Urothelium cell line (cell line): ENCODE measurements at regions not wholly inside any gene's neighbourhood (a gene's known extent, or its start where the extent isn't known, plus 50 kb on each side); places are given as distances from the start of the nearest gene placed in this dataset.
A peak's percentile ranks its signal among the peaks of the same experiment; 100 is the strongest.

ENCODE experiments used
- DNase-seq: peaks from one replicate; pipeline ENCODE4 v3.0.0; 2011; ENCODE audit warnings: low spot score, mixed read lengths
- FAIRE-seq: peaks from 2 replicates; lab custom pipeline; 2011; peaks lifted over from hg19 to GRCh38; lab: Jason Lieb, UNC

DNA sequence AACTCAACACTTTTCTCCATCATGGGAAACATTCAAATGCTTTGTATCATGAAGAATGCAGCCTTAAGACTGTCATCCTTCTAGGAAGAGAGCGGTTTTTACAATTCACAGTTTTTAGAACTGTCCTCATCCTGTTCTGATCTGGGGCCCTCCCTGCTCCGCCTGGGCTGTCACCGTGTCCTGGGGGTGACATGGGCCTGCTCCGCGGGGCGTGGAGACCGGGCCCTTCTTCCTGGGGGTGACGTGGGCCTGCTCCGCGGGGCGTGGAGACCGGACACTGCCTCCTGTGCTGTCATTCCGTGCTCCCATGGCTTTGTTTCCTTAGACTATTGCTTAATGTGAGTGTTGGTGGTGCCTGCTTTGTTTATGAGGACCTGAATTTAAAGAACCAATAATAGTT lies 122.8 kb downstream of the TMEM18 start:
- no peak for FAIRE-seq

DNA sequence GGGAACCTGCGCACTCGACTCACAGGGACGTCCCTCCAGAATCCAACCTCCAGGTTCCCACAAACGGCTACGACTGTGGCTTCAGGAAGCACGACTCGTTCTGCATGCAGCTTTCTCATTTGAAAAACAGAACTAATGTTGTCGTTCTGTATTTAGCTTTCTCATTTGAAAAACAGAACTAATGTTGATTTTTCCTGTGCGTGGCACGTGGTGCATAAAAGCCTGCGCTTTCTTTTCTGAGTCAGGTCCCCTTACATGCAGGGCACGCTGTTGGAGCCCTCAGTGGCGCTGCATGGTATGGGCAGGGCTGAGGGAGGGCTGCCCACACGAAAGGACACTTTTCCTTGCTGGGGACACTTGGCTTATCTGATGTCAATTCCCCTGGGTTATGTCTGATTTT lies 124.3 kb downstream of the TMEM18 start:
- FAIRE-seq (no peak), DNase-seq (no peak)

More for the DNA sequence above, 122.8 kb downstream of the TMEM18 start:
- no peak for DNase-seq

DNA sequence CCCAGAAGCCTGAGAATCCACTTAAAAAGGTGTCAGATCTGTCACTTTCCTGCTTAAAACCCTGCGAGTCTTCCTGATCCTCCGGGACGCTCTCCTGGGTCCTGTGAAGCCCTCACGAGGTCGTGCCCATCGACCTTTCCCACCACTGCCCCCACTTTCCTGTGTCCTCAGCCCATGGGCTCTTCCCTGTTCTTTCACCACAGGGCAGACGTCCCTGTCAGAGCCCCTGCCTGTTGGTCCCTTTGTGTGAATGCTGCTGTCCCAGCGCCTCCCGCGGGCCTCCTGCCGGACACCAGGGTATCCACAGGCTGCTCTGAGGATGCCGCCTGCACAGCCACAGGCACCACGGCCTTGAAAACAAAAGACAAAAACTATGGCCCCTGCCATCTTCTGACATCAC lies 125.6 kb downstream of the TMEM18 start:
- DNase-seq (no peak), FAIRE-seq (no peak)

DNA sequence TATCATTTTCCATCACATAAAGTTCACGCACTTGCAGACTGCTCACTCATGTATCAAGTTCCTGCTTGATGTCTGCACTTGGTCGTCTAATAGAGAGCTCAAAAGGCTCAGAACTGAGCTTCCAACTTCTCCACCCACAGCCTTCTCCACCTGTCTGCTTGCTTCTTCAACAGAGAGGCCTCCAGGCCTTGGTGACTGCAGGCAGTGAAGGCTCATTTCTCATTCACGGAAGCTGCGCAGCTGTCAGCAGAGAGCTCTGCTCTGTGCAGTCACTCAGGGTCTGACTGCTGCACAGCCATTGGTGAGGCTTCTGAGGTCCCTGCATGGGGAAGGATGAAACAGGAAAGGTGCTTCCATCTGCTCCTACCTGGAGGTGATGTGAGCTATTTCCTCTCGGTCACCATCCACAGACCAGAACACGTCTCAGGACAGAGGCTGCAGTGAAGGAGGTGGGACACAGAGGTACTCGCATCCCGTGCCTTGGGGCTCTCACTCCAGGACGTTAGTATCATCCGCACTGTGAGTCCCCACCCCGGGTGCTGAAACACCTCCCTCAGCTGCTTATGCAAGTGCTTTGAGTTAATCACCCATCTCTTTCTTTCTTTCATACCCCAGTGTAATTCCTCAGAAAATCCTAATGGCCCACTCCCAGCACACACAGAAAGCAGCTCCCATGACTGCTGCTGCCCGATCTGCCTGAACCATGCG lies 126.2 kb downstream of the TMEM18 start:
- DNase-seq (no peak), FAIRE-seq (no peak)

GRCh38 chr2:545711-546650 lies 131.2 kb downstream of the TMEM18 start:
- FAIRE-seq (no peak), DNase-seq (no peak)

DNA sequence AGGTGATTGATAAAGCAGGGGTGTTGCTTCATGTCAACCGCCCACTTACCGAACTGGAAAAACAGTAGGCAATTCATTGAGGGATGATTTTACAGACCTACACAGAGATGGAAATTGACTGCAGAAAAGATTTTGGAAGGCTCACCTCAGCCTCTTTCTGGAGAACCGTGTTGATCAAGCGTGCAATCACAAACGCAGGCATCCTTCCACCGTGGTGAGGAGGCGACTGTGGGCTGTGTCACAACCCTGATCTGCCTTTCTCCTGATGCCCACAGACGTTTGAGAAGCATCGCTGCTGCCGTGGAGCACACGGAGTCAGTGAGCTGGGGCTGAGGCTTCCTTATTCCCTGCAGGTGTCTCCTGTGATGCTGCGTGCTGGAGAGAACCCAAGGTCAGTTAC lies 132.0 kb downstream of the TMEM18 start:
- FAIRE-seq (no peak), DNase-seq (no peak)

DNA sequence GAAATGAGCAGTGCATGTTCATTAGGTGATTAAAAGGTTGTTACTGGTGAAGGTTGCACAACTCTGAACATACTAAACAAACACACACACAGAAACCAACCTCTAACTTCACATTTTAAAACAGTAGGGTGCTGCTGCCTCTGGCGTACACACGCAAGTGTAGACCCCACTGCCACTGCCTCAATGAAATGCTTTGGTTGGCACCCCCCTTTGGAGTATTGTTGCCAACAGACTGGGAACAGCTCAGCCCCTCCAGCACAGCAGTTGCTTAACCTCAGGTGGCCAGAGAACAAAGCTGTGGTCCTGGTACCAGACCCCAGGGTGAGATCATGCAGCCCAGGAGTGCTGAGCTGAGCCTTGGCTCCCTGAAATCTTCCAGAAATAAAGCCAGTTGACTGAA lies 138.6 kb downstream of the TMEM18 start:
- DNase-seq (no peak), FAIRE-seq (no peak)

GRCh38 chr2:535222-535621 lies 142.0 kb downstream of the TMEM18 start:
- FAIRE-seq (no peak), DNase-seq (no peak)

- no peak for FAIRE-seq
- DNase-seq: no peak
These were observed 147.4 kb downstream of the TMEM18 start for GRCh38 chr2:529852-530251.

- peak; percentile 26 for DNase-seq
- no peak for FAIRE-seq
These were observed 147.8 kb downstream of the TMEM18 start for GRCh38 chr2:529424-529823.

DNA sequence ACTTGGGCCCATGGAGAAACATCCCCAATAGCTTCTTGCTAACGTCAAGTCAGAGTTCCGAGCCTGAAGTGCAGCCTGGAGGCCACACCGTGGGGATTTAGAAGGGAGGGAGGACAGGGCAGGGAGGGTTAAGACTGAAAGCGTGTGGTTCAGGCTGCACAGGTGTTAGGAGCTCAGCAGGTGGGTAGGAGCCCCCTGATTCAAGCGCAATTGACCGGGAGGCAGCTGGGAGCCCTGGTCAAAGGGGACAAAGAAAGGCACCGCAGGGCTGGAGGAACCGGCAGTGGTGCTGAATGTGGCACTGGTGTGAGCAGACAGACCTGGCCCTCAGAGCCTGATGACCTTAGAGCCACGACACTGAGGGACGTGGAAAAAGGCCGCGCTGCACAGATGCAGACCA lies 149.6 kb downstream of the TMEM18 start:
- FAIRE-seq (no peak), DNase-seq (no peak)

GRCh38 chr2:526918-527317 lies 150.3 kb downstream of the TMEM18 start:
- DNase-seq (no peak), FAIRE-seq (peak; percentile 99)

GRCh38 chr2:525611-526010 lies 151.6 kb downstream of the TMEM18 start:
- FAIRE-seq (no peak), DNase-seq (no peak)

DNA sequence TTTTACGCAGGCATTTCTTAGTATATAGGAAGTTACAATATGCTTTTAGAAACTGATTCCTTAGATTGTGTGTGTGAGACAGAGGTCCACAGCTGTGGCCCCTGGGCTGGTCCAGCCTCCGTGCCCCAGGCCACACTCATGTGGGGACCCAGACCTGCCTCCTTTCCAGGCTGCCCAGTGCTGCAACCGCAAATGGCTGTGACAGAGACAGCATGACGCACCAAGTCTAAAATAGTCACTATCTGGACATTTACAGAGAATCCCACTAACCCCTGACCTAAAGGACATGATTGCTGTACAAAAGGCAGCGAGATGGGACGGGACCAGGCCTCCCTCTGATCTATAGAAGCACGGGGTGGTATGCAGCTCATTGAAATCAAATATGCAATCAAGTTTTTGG lies 152.2 kb downstream of the TMEM18 start:
- no peak for DNase-seq
- FAIRE-seq: no peak

GRCh38 chr2:524442-524841 lies 152.8 kb downstream of the TMEM18 start:
- DNase-seq (no peak), FAIRE-seq (no peak)

DNA sequence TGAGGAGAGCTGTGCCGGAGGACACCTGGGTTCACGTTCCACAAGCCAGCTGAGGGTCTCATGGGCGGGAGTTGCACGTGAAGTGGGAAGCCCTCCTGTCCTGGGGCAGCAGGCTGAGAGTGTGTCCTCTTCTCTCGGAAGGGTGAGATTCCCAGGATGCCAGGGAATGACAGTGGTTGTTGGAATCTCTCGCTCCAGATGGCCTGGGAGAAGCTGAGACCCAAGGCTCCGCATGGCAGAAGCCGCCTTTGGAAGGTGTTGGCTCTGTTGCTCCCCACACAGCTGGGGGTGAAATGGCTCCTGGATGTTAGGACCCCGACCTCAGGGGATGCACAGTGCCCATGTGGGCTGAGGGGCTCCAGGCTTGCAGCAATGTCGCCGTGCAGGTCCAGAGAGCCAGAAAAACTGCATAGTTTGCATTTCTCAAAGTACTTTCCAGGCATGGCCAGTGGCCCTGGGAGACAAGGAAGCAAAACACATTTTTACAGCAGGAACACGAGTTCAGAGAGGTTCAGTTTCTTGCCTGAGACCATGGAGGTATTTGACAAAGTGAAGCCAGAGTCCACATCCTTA lies 153.4 kb downstream of the TMEM18 start:
- no peak for FAIRE-seq
- no peak for DNase-seq

DNA sequence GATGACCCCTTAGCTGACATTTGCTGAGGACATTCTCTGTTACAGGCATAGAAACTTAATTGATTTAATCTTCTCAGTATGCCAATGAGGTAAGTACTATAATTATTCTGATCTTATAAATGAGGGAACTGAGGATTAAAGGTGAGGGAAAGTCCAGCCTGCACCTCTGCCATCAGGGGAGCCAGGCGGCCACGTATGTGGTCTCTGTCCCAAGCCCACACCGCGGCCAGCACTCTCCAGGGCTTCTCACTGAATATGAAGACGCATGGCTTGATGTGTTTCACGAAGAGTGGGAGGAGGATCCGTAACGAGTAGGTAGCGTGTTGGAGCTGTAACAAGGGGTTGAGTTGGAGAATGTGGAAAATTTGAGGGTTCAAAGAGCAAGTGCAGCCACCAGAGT lies 154.4 kb downstream of the TMEM18 start:
- no peak for DNase-seq
- no peak for FAIRE-seq

- DNase-seq: no peak
- no peak for FAIRE-seq
These were observed 155.2 kb downstream of the TMEM18 start for GRCh38 chr2:521853-522530.

- FAIRE-seq: no peak
These were observed 156.4 kb downstream of the TMEM18 start for GRCh38 chr2:520663-521340.

GRCh38 chr2:516944-517343 lies 160.3 kb downstream of the TMEM18 start:
- no peak for FAIRE-seq
- DNase-seq: no peak

More at GRCh38 chr2:520663-521340, 156.4 kb downstream of the TMEM18 start:
- no peak for DNase-seq

DNA sequence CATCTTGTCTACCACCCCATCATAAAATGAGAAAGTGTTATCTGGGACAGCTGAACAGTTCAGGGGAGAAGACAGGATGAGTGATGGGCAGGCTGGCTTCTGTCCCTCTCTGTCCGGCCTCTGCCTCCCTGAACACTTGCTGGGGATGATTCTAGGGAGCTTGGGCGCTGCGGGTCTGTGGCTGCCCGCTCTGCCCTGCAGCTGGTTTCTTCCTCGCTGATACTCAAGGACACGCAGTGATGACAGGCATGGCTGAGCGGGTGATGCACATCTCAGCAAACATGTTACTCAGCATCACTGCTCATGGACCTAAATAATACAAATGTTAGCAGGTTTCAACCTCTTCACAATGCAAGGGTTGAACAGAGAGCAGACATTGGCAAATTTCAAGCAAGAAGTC lies 161.1 kb downstream of the TMEM18 start:
- DNase-seq (no peak), FAIRE-seq (no peak)
